ENCODE measurements at regions not wholly inside any gene's neighbourhood (a gene's known extent, or its start where the extent isn't known, plus 50 kb on each side); places are given as distances from the start of the nearest gene placed in this dataset.
A peak's percentile ranks its signal among the peaks of the same experiment; 100 is the strongest.

- TF ChIP-seq SPI1 (IDR thresholded peaks at IDR 0.05; ENCODE audit: low read depth, low read length) (peak; percentile 9; the same call in 1 of the 2 replicates), POU2F2 (IDR thresholded peaks at IDR 0.05; ENCODE audit: low read depth, low read length) (no peak)
- FAIRE-seq (no peak), DNase-seq (ENCODE audit: insufficient read length, low spot score) (no peak)
These were observed 328.0 kb upstream of the B3GALT2 start for GRCh38 chr1:193514397-193514796.

- DNase-seq (ENCODE audit: insufficient read length, low spot score), result no peak
- no peak for FAIRE-seq
- TF ChIP-seq PAX5 (IDR thresholded peaks at IDR 0.05; ENCODE audit: insufficient read depth, low read length, severe bottlenecking) (no peak), POLR2AphosphoS5 (IDR thresholded peaks at IDR 0.05; ENCODE audit: low read depth, low read length) (no peak), POLR2A (IDR thresholded peaks at IDR 0.05; ENCODE audit: low read depth, low read length) (no peak), TAF1 (IDR thresholded peaks at IDR 0.05; ENCODE audit: low read depth, low read length) (no peak), POU2F2 (IDR thresholded peaks at IDR 0.05; ENCODE audit: low read depth, low read length) (no peak), SPI1 (IDR thresholded peaks at IDR 0.05; ENCODE audit: low read depth, low read length) (no peak)
These were observed 326.6 kb upstream of the B3GALT2 start for GRCh38 chr1:193513032-193513431.

- TF ChIP-seq TAF1 (IDR thresholded peaks at IDR 0.05; ENCODE audit: low read depth, low read length) (no peak), PAX5 (IDR thresholded peaks at IDR 0.05; ENCODE audit: insufficient read depth, low read length, severe bottlenecking) (no peak)
- DNase-seq (ENCODE audit: insufficient read length, low spot score), result no peak
- FAIRE-seq, result no peak
These were observed 318.5 kb upstream of the B3GALT2 start for GRCh38 chr1:193504920-193505319.

- DNase-seq (ENCODE audit: insufficient read length, low spot score), result no peak
- no peak for FAIRE-seq
- TF ChIP-seq SPI1 (IDR thresholded peaks at IDR 0.05; ENCODE audit: low read depth, low read length) (no peak), TAF1 (IDR thresholded peaks at IDR 0.05; ENCODE audit: low read depth, low read length) (no peak), PAX5 (IDR thresholded peaks at IDR 0.05; ENCODE audit: insufficient read depth, low read length, severe bottlenecking) (no peak)
These were observed 311.8 kb upstream of the B3GALT2 start for GRCh38 chr1:193498088-193498655.

GRCh38 chr1:193494368-193494767 lies 308.0 kb upstream of the B3GALT2 start:
- no peak for FAIRE-seq
- DNase-seq (ENCODE audit: insufficient read length, low spot score), result no peak
- TF ChIP-seq POLR2AphosphoS5 (IDR thresholded peaks at IDR 0.05; ENCODE audit: low read depth, low read length) (no peak), SPI1 (IDR thresholded peaks at IDR 0.05; ENCODE audit: low read depth, low read length) (no peak), POLR2A (IDR thresholded peaks at IDR 0.05; ENCODE audit: low read depth, low read length) (no peak), POU2F2 (IDR thresholded peaks at IDR 0.05; ENCODE audit: low read depth, low read length) (no peak), PAX5 (IDR thresholded peaks at IDR 0.05; ENCODE audit: insufficient read depth, low read length, severe bottlenecking) (no peak), TAF1 (IDR thresholded peaks at IDR 0.05; ENCODE audit: low read depth, low read length) (no peak)

- no peak for TF ChIP-seq SPI1 (IDR thresholded peaks at IDR 0.05; ENCODE audit: low read depth, low read length)
- TF ChIP-seq TAF1 (IDR thresholded peaks at IDR 0.05; ENCODE audit: low read depth, low read length), result no peak
- TF ChIP-seq POU2F2 (IDR thresholded peaks at IDR 0.05; ENCODE audit: low read depth, low read length), result no peak
- no peak for TF ChIP-seq PAX5 (IDR thresholded peaks at IDR 0.05; ENCODE audit: insufficient read depth, low read length, severe bottlenecking)
- TF ChIP-seq POLR2AphosphoS5 (IDR thresholded peaks at IDR 0.05; ENCODE audit: low read depth, low read length), result no peak
- TF ChIP-seq POLR2A (IDR thresholded peaks at IDR 0.05; ENCODE audit: low read depth, low read length), result no peak
- no peak for DNase-seq (ENCODE audit: insufficient read length, low spot score)
- no peak for FAIRE-seq
These were observed 302.8 kb upstream of the B3GALT2 start for GRCh38 chr1:193489191-193489590.

GRCh38 chr1:193487722-193488121 lies 301.3 kb upstream of the B3GALT2 start:
- DNase-seq (ENCODE audit: insufficient read length, low spot score) (no peak), FAIRE-seq (no peak)
- TF ChIP-seq POLR2AphosphoS5 (IDR thresholded peaks at IDR 0.05; ENCODE audit: low read depth, low read length), result no peak
- TF ChIP-seq POLR2A (IDR thresholded peaks at IDR 0.05; ENCODE audit: low read depth, low read length), result no peak
- no peak for TF ChIP-seq POU2F2 (IDR thresholded peaks at IDR 0.05; ENCODE audit: low read depth, low read length)
- no peak for TF ChIP-seq PAX5 (IDR thresholded peaks at IDR 0.05; ENCODE audit: insufficient read depth, low read length, severe bottlenecking)
- no peak for TF ChIP-seq SPI1 (IDR thresholded peaks at IDR 0.05; ENCODE audit: low read depth, low read length)
- TF ChIP-seq TAF1 (IDR thresholded peaks at IDR 0.05; ENCODE audit: low read depth, low read length), result no peak

- FAIRE-seq, result no peak
These were observed 300.3 kb upstream of the B3GALT2 start for GRCh38 chr1:193486671-193487229.

GRCh38 chr1:193480755-193481154 lies 294.3 kb upstream of the B3GALT2 start:
- DNase-seq (ENCODE audit: insufficient read length, low spot score) (no peak), FAIRE-seq (no peak)
- TF ChIP-seq POLR2A (IDR thresholded peaks at IDR 0.05; ENCODE audit: low read depth, low read length) (no peak), POU2F2 (IDR thresholded peaks at IDR 0.05; ENCODE audit: low read depth, low read length) (no peak), TAF1 (IDR thresholded peaks at IDR 0.05; ENCODE audit: low read depth, low read length) (no peak), PAX5 (IDR thresholded peaks at IDR 0.05; ENCODE audit: insufficient read depth, low read length, severe bottlenecking) (no peak), SPI1 (IDR thresholded peaks at IDR 0.05; ENCODE audit: low read depth, low read length) (no peak), POLR2AphosphoS5 (IDR thresholded peaks at IDR 0.05; ENCODE audit: low read depth, low read length) (no peak)

More at GRCh38 chr1:193486671-193487229, 300.3 kb upstream of the B3GALT2 start:
- no peak for DNase-seq (ENCODE audit: insufficient read length, low spot score)
- TF ChIP-seq POU2F2 (IDR thresholded peaks at IDR 0.05; ENCODE audit: low read depth, low read length) (no peak), SPI1 (IDR thresholded peaks at IDR 0.05; ENCODE audit: low read depth, low read length) (no peak)

GRCh38 chr1:193479187-193479586 lies 292.8 kb upstream of the B3GALT2 start:
- FAIRE-seq, result peak; percentile 89
- DNase-seq (ENCODE audit: insufficient read length, low spot score), result peak; percentile 16

More at GRCh38 chr1:193479187-193479586, 292.8 kb upstream of the B3GALT2 start:
- TF ChIP-seq SPI1 (IDR thresholded peaks at IDR 0.05; ENCODE audit: low read depth, low read length) (peak; percentile 17; the same call in 1 of the 2 replicates), POLR2A (IDR thresholded peaks at IDR 0.05; ENCODE audit: low read depth, low read length) (no peak), POU2F2 (IDR thresholded peaks at IDR 0.05; ENCODE audit: low read depth, low read length) (no peak)
